GM18519 (cell line): ENCODE measurements at regions not wholly inside any gene's neighbourhood (a gene's known extent, or its start where the extent isn't known, plus 50 kb on each side); places are given as distances from the start of the nearest gene placed in this dataset.

Source experiments
- ATAC-seq: cut with Tn5 transposase; IDR thresholded peaks from one replicate; pipeline ENCODE4 v1.9.1; 2021; ENCODE audit warnings: mild to moderate bottlenecking, moderate library complexity; ENCODE audit not compliant: unreplicated experiment, low FRiP score

- ATAC-seq = no peak
Measured at GRCh38 chr6:22975079-22975478, 405.7 kb downstream of the HDGFL1 start.

DNA sequence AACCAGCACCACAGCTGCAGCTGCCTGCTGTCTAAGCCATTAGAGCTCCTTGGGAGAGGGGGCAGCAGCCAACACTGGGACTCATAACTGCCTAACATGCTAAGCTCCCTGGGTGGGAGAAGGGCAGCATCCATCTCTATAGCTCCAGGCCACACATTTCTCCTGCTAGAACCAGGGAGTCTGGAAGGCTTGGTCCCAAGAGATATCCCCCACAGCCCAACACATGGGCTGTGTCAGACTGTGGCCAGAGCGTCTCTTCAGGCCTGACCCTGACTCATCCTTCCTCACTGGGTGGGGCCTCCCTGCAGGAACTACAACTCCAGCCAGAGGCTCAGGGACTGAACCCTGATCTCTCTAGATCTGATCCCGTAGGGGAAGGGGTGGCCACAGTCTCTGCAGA, 411.1 kb downstream of the HDGFL1 start:
- no peak for ATAC-seq

- no peak for ATAC-seq
Measured at GRCh38 chr6:23002044-23002619, 432.8 kb downstream of the HDGFL1 start.

DNA sequence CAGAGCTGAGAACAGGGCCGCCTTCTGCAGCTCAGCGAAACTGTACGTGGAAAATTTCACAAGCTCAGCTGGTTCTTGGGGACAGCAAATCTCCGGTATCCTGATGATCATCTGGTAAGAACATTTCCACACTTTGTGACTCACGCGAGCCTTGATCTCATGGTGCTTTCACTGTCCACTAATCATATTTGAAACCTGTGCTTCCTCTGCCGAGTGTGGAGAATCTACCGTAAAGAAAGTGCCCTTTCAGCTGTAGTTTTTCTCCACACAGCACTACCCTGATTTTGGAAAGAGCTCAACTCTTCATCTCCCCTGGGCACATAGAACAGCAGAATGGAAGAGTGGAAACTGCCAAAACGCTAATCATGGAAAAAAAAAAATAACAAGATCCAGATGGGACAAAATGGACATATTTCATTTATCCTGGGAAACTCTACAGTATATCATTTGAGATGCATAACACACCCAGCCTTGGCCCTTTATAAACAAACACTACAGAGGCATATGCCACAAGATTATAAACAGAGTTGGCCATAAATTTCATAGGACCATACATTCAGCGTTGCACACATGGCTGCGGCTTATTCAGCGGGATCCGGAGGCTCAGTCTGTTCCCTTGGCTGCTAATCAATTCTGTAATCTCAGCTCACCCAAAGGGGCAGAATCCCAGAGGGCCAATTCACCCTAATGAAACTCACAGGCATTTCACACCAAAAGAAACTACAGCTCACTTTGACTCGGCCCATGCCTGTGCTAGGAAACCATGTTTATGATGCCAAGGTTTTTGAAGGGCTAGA, 434.5 kb downstream of the HDGFL1 start:
- ATAC-seq = no peak

DNA sequence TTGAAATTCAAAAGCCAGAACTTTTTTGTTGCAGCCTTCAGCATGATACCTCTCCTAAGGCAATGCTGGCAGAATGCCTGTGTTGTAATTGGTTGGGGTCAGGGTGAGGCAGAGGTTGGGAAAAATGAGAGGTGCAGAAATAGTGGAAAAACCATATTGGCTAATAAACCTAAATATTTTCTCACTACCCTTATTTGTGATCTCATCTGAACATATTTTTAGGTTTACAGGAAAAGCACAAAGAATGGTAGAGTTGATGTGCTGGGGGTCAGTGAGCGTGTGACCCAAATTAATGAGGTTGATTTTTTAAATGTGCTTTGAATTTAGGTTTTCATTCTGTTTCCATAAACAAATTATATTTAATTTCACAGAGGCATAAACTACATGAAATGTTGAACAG, 437.3 kb downstream of the HDGFL1 start:
- ATAC-seq = no peak

DNA sequence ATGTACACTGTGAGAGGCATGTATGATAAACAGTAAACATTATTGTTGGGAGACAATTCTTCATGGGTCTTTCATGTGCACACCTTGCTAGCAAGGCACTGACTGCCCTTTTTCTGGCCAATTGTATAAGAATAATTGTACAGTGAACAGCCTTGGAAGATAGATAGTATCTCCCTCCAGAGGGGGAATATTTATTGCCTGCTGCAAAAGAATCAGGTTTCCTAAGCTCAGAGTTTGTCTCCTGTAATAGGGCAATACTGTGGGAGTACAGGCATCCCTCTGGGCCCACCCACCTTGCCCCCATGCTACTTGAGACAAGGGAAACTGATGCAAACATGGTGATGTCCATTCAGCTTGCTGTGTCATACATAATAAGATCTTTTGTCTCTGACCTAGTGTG, 442.2 kb downstream of the HDGFL1 start:
- no peak for ATAC-seq

DNA sequence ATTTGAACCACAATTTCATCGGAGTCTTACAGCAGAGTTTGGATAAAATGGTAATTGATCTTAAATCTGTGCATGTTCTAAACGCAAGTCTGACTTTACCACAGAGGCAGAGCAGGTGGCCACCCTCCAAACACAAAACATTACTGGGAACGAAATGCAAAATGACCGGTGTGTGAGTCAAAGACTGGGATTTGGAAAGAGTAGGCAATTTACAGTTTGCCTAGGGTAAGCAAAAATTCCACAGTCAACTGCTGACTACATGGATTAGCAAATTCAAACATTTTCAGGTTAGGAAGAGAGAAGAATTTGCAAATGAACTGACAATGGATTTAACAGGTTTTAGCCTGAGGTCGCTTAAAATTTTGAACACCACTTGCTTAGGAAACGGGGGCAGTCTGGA, 444.4 kb downstream of the HDGFL1 start:
- no peak for ATAC-seq

DNA sequence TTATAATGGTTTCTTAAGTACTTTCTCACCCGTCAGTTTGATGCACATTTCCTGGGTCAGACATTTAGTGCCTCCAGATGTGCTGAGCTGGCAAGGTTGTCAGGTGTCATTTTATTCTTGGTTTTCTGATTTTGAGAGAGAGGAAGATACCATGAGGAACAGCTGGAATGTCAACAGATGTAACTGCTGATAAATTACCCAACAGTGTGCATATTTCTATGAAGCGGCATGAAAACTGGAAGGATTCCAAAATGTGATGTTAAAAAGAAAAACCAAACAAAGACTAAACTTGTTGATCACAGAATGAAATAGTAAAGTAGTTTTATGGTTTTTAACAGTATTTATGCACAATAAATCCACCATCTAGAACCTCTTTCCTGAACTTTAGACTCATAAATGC, 447.3 kb downstream of the HDGFL1 start:
- ATAC-seq = no peak

- no peak for ATAC-seq
Measured at GRCh38 chr6:23021487-23021886, 452.1 kb downstream of the HDGFL1 start.

DNA sequence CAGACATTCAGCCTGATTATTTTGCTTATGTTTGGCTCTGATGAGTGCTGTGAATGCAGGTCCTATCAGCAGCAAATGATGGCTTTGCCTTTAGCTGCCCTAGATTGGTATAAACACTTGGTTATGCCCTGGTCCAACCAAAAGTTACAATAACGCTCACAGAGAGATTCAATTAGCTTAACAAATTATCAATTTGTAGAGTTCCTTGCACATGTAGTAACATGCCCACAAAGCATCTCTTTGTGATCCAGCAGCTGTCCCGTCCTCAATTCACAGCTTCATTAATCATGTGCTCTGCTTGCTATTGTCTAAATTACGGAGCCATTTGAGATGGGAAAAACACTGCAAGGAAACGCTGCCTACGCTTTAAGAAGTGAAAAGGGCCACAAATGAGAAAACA, 457.9 kb downstream of the HDGFL1 start:
- no peak for ATAC-seq

DNA sequence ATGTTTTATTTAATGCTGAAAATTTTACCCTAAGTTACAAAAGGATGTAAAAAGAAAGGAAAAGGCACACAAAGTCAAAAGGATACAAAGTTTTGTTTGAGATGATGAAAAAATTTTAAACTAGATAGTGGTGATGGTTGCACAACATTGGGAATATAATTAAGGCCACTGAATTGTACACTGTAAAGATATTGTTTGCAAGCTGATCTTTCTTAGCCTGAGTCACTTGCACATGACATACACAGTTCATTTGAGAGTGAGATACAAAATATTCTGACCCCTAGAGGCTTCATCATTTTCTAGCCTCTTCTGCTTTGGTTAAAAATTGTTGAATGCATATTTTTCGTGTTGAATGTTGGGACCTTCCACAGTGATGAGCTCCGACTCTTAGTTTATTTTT, 462.6 kb downstream of the HDGFL1 start:
- no peak for ATAC-seq

DNA sequence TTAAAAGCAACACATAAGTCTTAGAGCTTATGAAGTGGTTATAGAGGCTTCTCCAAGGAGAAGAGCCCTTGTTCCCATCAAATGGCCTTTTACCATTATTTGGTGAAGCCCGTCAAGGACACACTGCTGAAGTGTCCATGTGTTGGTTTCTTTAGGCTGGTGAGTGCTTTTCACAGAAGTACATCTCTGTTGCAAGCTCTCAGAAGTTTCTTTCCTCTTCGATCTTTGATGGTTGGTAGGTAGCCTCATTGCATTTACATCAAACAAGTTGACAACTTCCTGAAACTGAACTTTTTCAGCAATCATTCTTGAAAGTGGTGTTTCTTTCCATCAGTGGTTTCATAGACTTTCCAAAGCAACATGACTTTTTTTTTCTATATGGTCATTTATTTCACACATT, 465.6 kb downstream of the HDGFL1 start:
- no peak for ATAC-seq

DNA sequence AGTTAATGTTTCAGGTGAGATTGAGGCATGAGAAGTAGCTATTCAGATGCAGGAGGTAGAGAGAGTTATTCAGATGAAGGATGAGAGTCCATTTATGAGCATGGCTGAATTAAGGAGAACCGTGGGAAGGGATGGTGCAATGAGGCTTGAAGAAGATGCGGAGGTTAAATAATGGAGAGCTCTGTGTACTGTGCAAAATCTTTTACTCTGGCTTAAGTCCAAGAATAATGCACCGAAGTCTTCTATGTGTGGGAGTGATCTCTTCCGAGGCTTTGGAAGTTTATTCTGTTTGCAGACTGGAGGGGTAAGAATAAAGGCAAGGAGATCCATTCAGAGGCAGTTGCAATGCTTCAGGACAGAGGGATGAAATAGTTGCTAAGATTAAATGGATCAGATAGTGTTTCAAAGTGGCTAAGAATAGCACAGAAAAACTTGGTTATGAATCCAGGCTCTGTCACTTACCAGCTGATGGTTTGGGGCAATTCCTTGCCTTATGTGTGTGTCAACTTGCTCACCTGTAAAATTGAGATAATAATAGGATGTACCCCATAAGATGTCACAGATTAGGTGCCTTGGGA, 467.1 kb downstream of the HDGFL1 start:
- no peak for ATAC-seq

- no peak for ATAC-seq
Measured at GRCh38 chr6:23040899-23041298, 471.5 kb downstream of the HDGFL1 start.

GRCh38 chr6:23045280-23045679, 475.9 kb downstream of the HDGFL1 start:
- no peak for ATAC-seq

- ATAC-seq = no peak
Measured at GRCh38 chr6:23055523-23055922, 486.2 kb downstream of the HDGFL1 start.

- ATAC-seq = no peak
Measured at GRCh38 chr6:23073821-23074220, 504.5 kb downstream of the HDGFL1 start.

- no peak for ATAC-seq
Measured at GRCh38 chr6:23077772-23078171, 508.4 kb downstream of the HDGFL1 start.

DNA sequence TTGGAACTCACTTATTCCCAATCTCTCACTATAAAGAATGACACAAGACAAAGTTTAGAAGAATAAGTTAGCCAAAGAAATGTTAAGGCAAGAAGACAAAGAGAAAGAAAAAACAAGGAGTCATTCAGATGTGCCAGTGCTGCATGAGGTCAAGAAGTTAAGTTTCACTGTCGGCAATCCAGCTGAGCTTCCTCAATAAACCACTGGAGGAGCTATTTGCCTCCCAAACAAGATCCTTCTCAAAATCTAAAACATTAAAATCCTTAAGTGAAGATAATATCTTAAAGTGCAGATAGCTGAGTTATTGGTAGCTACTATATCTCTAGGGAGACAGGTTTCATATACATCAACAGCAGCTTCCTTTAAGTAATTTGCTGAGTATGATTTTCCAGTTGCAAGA, 512.3 kb downstream of the HDGFL1 start:
- ATAC-seq = no peak

DNA sequence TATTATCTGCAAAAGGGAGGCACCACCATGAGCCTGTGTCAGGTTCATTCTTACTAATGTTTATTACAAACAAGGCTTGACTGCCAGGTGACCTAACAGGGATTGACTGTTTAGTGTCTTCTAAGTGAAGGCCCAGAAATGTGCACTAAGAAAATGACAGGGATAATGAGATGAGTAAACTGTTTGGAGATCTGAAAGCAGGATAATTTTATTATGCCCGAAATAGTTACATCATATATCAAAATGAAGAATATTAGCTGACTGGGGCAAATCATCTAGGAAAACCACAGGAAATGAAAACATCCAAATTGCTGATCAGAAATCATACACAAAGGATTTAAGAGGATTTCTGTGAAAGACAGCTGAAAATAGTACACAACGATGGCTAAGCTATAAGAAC, 516.7 kb downstream of the HDGFL1 start:
- no peak for ATAC-seq

GRCh38 chr6:23087471-23087870, 518.1 kb downstream of the HDGFL1 start:
- no peak for ATAC-seq

DNA sequence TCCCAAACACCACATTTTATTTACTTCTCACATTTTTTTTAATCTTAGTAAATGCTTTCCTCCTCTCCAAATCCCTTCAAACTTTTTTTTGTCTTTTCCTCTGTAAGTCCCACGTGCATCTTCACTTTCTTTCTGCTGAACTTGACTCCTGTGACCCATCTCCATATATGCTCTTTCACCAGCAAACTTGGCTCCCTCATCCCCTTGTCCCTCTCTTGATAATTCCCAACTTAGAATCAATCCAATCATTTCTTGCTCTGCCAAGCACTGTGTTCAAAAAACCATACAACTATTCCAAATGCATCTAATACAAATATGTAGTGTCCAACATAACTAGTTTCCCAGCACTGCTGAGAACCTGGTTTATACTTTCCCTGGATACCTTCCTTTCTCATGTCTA, 519.4 kb downstream of the HDGFL1 start:
- ATAC-seq = no peak
